ENCODE measurements at regions not wholly inside any gene's neighbourhood (a gene's known extent, or its start where the extent isn't known, plus 50 kb on each side); places are given as distances from the start of the nearest gene placed in this dataset.

DNA sequence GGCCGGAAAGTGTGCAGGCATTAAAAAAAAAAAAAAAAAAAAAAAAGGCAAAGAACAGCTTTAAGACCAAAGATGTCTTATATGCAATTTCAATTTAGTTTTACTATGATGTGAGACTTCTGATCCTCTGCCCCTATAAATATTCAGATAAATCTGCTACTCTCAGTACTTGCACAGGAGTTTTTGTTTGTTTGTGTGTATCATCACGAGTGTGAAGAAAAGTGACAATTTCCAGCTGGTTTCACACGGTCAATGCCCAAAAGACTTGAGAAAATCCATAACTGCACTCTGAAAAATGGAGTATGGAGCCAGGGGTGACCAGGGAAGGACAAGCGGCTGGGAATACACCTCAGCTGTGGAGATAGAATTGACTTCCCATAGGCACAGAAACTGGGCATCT lies 757.7 kb downstream of the C6orf118 start:
- TF ChIP-seq POLR2AphosphoS5 (IDR thresholded peaks at IDR 0.05; ENCODE audit: borderline replicate concordance, low read depth, low read length), result no peak
- TF ChIP-seq EZH2 (IDR thresholded peaks at IDR 0.05), result no peak
- TF ChIP-seq FOXP2 (optimal IDR thresholded peaks at IDR 0.05; ENCODE audit: control extremely low read depth, extremely low read length, insufficient read depth), result no peak
